HUES48 (cell line): ENCODE measurements at regions not wholly inside any gene's neighbourhood (a gene's known extent, or its start where the extent isn't known, plus 50 kb on each side); places are given as distances from the start of the nearest gene placed in this dataset.
"Not testable (repeated sequence)": the region's sequence is repeated elsewhere in the genome, so short reads cannot be mapped to it uniquely, and the experiment has no call there.

Source experiments
- H3K27ac ChIP-seq: one replicate; pipeline ENCODE4 v1.7.0; 2013; ENCODE audit warnings: low read depth, low read length, inconsistent platforms
- H3K27me3 ChIP-seq: 2 replicates; pipeline ENCODE4 v1.6.1; 2013; ENCODE audit warnings: mild to moderate bottlenecking, low read length; ENCODE audit not compliant: control insufficient read depth, insufficient read depth
- H3K36me3 ChIP-seq: 2 replicates; pipeline ENCODE4 v1.6.1; 2013; ENCODE audit warnings: low read length; ENCODE audit not compliant: control insufficient read depth, insufficient read depth
- H3K4me1 ChIP-seq: 2 replicates; pipeline ENCODE4 v1.6.1; 2013; ENCODE audit warnings: mild to moderate bottlenecking, low read length; ENCODE audit not compliant: control insufficient read depth, insufficient read depth
- H3K4me3 ChIP-seq: 2 replicates; pipeline ENCODE4 v1.5.1; 2013; ENCODE audit warnings: mild to moderate bottlenecking, low read depth, low read length
- H3K9ac ChIP-seq: 2 replicates; pipeline ENCODE4 v1.6.1; 2013; ENCODE audit warnings: mild to moderate bottlenecking, low read depth, low read length, moderate library complexity
- H3K9me3 ChIP-seq: 2 replicates; pipeline ENCODE4 v1.6.1; 2013; ENCODE audit warnings: low read length; ENCODE audit not compliant: control insufficient read depth, insufficient read depth

DNA sequence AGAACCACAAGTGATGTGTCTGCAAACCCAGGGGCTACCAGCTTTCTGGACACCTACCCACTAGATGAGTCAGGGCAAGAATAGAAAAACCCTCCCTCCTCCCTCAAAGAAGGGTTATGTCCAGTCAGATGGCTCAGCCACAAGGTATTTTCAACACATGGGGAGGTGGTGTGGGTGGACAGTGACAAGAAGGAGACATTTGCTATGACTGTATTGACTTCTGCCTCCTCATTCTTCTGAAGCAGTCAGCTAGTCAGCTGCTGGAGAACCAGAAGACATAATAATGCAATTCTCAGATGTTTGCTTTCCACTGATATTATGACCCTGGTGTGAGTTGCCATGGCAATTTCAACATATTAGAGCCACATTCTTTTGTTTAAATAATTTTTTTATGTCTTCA is 66.7 kb upstream of the GOLGA8B start:
- Histone ChIP-seq H3K4me1 (peaks cover 6% of the 10 kb centered on the region), H3K27me3 (no peaks in the 10 kb centered on the region), H3K36me3 (no peaks in the 10 kb centered on the region), H3K4me3 (no peak overlapping the region), H3K27ac (no peak overlapping the region), H3K9me3 (no peaks in the 10 kb centered on the region), H3K9ac (no peak overlapping the region)

- Histone ChIP-seq H3K36me3 (no peaks in the 10 kb centered on the region), H3K9me3 (no peaks in the 10 kb centered on the region), H3K27ac (no peak overlapping the region), H3K9ac (no peak overlapping the region), H3K27me3 (no peaks in the 10 kb centered on the region), H3K4me3 (no peak overlapping the region), H3K4me1 (peaks cover 6% of the 10 kb centered on the region)
These were observed 64.8 kb upstream of the GOLGA8B start for GRCh38 chr15:34648294-34648631.

DNA sequence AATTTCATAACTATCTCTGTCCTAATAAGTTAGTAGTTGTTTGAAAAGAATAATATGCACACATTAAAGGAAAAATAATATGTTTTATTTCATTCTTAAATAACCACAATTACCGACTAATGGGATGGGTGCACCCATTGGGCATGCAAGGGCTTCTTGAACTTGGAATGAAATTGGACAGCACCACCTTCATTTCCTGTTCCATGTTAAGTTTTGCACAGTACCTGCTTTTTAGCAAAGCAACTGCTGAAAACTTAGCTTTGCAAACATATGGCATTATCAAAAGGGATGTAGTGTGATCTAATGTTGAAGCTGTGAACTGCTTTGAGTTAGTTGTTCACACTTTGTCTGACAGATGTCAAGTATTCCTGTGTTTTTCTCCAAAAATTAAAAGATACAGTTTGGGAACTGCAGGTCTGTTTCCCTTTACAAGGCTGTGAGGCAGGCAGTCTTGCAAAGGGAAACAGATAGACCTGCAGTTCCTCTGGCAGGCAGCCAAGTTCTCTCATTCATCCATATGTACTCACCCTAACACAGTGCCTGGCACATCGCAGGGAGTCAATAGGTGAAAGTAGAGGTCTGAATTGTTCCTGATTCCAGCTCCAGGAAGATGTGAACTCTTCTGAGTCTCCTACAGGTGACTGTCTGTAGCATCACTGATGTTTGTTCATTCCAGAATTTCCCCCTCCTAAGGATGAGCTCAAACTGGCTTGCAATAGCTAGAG is 64.3 kb upstream of the GOLGA8B start:
- Histone ChIP-seq H3K4me1 (peaks cover 6% of the 10 kb centered on the region), H3K4me3 (no peak overlapping the region), H3K27me3 (no peaks in the 10 kb centered on the region), H3K9ac (no peak overlapping the region), H3K27ac (no peak overlapping the region), H3K36me3 (no peaks in the 10 kb centered on the region), H3K9me3 (no peaks in the 10 kb centered on the region)

DNA sequence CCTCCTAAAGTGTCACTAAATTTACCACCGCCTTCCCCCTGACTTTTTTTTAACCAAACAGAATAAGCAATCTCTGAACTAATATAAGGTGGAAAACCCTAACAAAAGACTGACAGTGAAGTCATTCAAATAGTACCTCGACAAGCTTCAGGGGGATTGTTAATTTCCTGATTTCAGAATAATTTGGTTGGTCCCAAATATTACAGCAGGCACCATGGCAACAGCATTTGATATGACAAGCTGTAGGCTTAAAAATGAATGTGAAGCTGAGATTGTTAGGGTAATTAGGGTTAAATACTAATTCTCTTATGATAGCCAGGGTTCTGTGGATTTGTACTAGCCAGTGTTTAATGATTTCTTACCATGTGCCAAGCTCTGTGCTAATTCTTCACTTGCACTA is 63.5 kb upstream of the GOLGA8B start:
- Histone ChIP-seq H3K27ac (no peak overlapping the region), H3K9ac (no peak overlapping the region), H3K36me3 (no peaks in the 10 kb centered on the region), H3K4me3 (no peak overlapping the region), H3K27me3 (no peaks in the 10 kb centered on the region), H3K4me1 (peaks cover 6% of the 10 kb centered on the region), H3K9me3 (no peaks in the 10 kb centered on the region)

DNA sequence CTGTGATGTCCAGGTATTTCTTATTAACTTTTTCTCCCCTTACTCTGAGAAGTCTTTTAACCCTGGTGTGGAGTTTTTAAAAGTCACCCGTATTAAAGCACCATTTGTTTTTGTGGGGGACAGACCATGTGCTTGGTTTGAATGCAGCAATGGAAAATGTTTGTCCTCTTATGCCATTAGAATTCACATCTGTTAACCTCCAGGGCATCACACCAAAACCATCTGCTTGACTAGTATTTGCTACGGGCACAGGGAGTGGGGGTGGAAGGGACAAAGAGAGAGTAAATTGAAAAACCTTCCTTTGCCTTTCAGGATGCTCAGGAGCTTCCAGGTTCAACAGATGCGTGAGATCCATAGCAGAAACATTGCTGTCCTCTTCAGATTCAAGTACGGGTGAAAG is 61.4 kb upstream of the GOLGA8B start:
- H3K27ac ChIP-seq = no peak overlapping the region
- H3K9ac ChIP-seq = no peak overlapping the region
- no peak overlapping the region for H3K4me3 ChIP-seq
- H3K27me3 ChIP-seq = no peaks in the 10 kb centered on the region
- H3K9me3 ChIP-seq = no peaks in the 10 kb centered on the region
- no peaks in the 10 kb centered on the region for H3K36me3 ChIP-seq
- H3K4me1 ChIP-seq = peaks cover 6% of the 10 kb centered on the region

DNA sequence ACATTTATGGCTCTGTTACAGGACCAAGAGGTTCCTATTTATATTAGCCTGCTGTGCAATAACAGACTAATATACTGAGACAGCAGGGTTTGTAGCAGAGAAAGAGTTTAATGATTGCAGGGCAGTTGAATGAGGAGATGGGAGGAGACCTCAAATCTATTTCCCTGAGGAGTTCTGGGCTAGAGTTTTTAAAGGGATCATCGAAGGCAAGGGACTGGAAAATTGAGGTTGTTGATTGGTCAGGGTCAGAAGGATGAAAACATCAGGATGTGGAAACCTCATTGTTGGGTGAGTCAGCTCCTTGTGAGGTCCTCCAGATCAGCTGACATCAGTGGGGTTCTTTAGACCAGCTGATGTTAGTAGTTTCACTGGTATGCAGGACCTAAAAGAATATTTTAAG is 60.6 kb upstream of the GOLGA8B start:
- Histone ChIP-seq H3K9me3 (no peaks in the 10 kb centered on the region), H3K4me3 (no peak overlapping the region), H3K36me3 (no peaks in the 10 kb centered on the region), H3K27ac (no peak overlapping the region), H3K9ac (no peak overlapping the region), H3K27me3 (no peaks in the 10 kb centered on the region), H3K4me1 (peaks cover 6% of the 10 kb centered on the region)

GRCh38 chr15:34642247-34642646 is 58.8 kb upstream of the GOLGA8B start:
- Histone ChIP-seq H3K9ac (no peak overlapping the region), H3K9me3 (no peaks in the 10 kb centered on the region), H3K36me3 (no peaks in the 10 kb centered on the region), H3K4me3 (no peak overlapping the region), H3K27ac (no peak overlapping the region), H3K4me1 (no peaks in the 10 kb centered on the region), H3K27me3 (no peaks in the 10 kb centered on the region)

- no peak overlapping the region for H3K27ac ChIP-seq
- no peaks in the 10 kb centered on the region for H3K27me3 ChIP-seq
- no peaks in the 10 kb centered on the region for H3K9me3 ChIP-seq
- no peaks in the 10 kb centered on the region for H3K4me1 ChIP-seq
- H3K4me3 ChIP-seq = no peak overlapping the region
- no peak overlapping the region for H3K9ac ChIP-seq
- H3K36me3 ChIP-seq = no peaks in the 10 kb centered on the region
These were observed 57.2 kb upstream of the GOLGA8B start for GRCh38 chr15:34640661-34641060.

GRCh38 chr15:34637305-34637704 is 53.9 kb upstream of the GOLGA8B start:
- Histone ChIP-seq H3K9me3 (no peaks in the 10 kb centered on the region), H3K27ac (no peak overlapping the region), H3K4me1 (no peaks in the 10 kb centered on the region), H3K9ac (no peak overlapping the region), H3K4me3 (no peak overlapping the region), H3K36me3 (no peaks in the 10 kb centered on the region), H3K27me3 (no peaks in the 10 kb centered on the region)

DNA sequence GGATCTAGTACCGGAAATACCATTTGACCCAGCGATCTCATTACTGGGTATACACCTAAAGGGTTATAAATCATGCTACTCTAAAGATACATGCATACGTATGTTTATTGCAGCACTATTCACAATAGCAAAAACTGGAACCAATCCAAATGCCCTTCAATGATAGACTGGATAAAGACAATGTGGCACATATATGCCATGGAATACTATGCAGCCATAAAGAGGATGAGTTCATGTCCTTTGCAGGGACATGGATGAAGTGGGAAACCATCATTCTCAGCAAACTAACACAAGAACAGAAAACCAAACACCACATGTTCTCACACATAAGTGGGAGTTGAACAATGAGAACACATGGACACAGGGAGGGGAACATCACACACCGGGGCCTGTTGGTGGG is 50.2 kb upstream of the GOLGA8B start:
- H3K9ac ChIP-seq, H3K36me3 ChIP-seq, H3K4me3 ChIP-seq, H3K4me1 ChIP-seq, H3K27me3 ChIP-seq, H3K9me3 ChIP-seq, H3K27ac ChIP-seq: not testable (repeated sequence)
